Right lobe of liver (tissue), 6 donors: ENCODE measurements at regions not wholly inside any gene's neighbourhood (a gene's known extent, or its start where the extent isn't known, plus 50 kb on each side); places are given as distances from the start of the nearest gene placed in this dataset.

Experiments used
- ATAC-seq, 4 donors: fragments of 200-7000 bp; cut with Tn5 transposase; one replicate each; pipeline ENCODE4 v1.9.1; 2020; ENCODE audit warnings: mild to moderate bottlenecking in 4 of 4, moderate library complexity in 4 of 4
- DNase-seq, 3 donors: peaks; one replicate each; pipeline ENCODE4 v3.0.0-alpha.2; 2020
- H3K27ac ChIP-seq, 3 donors: fragments of 200-600 bp; one replicate each; pipeline ENCODE4 v1.8.0; 2022
- H3K27me3 ChIP-seq, 2 donors: fragments of 200-600 bp; one replicate each; pipeline ENCODE4 v1.8.0; 2022
- H3K36me3 ChIP-seq, 4 donors: fragments of 200-600 bp; sonication (generic) in 1 of 4; one replicate each; pipeline versions ENCODE4 v1.5.1 to v1.8.0; 2017 to 2022; ENCODE audit warnings: control low read depth in 1 of 4
- H3K4me1 ChIP-seq, 4 donors: fragments of 200-600 bp; sonication (generic) in 1 of 4; one replicate each; pipeline versions ENCODE4 v1.5.1 to v1.8.0; 2017 to 2022; ENCODE audit warnings: control low read depth in 1 of 4
- H3K4me3 ChIP-seq, 3 donors: fragments of 200-600 bp; one replicate each; pipeline ENCODE4 v1.8.0; 2022
- H3K9me3 ChIP-seq, 4 donors: fragments of 200-600 bp; sonication (generic) in 1 of 4; one replicate each; pipeline versions ENCODE4 v1.5.1 to v1.8.0; 2017 to 2022; ENCODE audit warnings: control low read depth in 1 of 4
- CTCF ChIP-seq, 4 donors: fragments of 200-600 bp in 3 of 4; fragments of 450-650 bp in 1 of 4; IDR thresholded peaks; one replicate each; pipeline versions ENCODE4 v1.5.1 to v1.8.0; 2016 to 2022; ENCODE audit warnings: antibody characterized with exemption in 4 of 4, mild to moderate bottlenecking in 2 of 4
- POLR2A ChIP-seq: fragments of 450-650 bp; IDR thresholded peaks from one replicate; pipeline ENCODE4 v1.6.1; 2017; ENCODE audit warnings: antibody characterized with exemption, mild to moderate bottlenecking
- WGBS: methylation state at CpG from one replicate; pipeline ENCODE4 v1.1.6; 2018; ENCODE audit warnings: low coverage, low lambda C conversion rate; ENCODE audit not compliant: insufficient coverage; ENCODE audit errors: missing lambda C conversion rate; 5-methylcytosine and 5-hydroxymethylcytosine counted together
- intact Hi-C, 2 donors: fragments of 100-400 bp; cut with DNase I; formaldehyde crosslinking; loops; one replicate each; pipeline versions ENCODE4 v1.11.2 to v1.14.1; 2022
- donor health status: DM: no; HTN: yes; CAD: no.
- donor health status: DM: no; HTN: no; CAD: no.
- donor health status: DM: no; HTN: no; CAD: no.
- donor health status: DM: no; HTN: yes; CAD: no.
- donor health status: DM: no; HTN: yes; CAD: no.

GRCh38 chr13:77431449-77431848, 104.1 kb upstream of the SCEL start:
- no peak for TF ChIP-seq POLR2A
- TF ChIP-seq CTCF (IDR thresholded peaks at IDR 0.05): no peak
- no peaks in the 10 kb centered on the region for H3K36me3 ChIP-seq
- no peak overlapping the region for H3K27ac ChIP-seq
- ATAC-seq: no peak
- intact Hi-C loops: no loop called here
- no peak overlapping the region for H3K4me3 ChIP-seq
- no peaks in the 10 kb centered on the region for H3K9me3 ChIP-seq
- peaks cover 0 to 16% (median 6%) of the 10 kb centered on the region in 4 donors for H3K4me1 ChIP-seq
- no peak for DNase-seq
- no peaks in the 10 kb centered on the region for H3K27me3 ChIP-seq

DNA sequence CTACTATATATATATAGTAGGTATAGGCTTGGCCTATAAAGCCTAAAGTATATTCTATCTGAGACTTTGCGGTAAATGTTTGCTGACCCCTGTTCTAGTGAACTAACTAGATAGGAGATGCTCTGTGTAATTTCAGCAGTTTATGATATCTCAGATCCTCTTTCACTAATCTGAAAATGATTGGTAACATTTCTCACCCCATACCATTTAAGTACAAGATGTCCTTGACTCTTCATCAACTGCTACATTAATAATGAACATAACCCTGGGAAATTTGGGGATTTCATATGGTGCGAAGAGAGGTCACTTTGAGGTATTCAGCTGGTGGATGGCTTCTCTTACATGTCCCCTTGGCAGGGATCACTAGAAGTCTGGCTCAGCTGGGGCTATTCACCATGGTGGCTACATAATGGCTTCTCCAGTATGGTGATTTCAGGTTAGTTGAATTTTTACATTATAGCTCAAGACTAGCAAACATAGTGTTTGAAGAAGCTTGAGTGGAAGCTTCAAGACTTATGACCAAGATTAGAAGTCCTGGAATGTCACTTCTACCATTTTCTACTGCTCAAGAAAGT, 103.6 kb upstream of the MYCBP2 start:
- no peak for ATAC-seq
- Histone ChIP-seq H3K27me3 (no peaks in the 10 kb centered on the region), H3K27ac (no peak overlapping the region), H3K4me1 (peaks cover 0 to 16% (median 6%) of the 10 kb centered on the region in 4 donors), H3K9me3 (no peaks in the 10 kb centered on the region), H3K36me3 (no peaks in the 10 kb centered on the region), H3K4me3 (no peak overlapping the region)
- TF ChIP-seq POLR2A (no peak), CTCF (IDR thresholded peaks at IDR 0.05) (no peak)
- WGBS: 100% methylated on average over 2 of the region's 2 CpGs
- intact Hi-C loops: no loop called here
- DNase-seq: no peak

GRCh38 chr13:77429320-77430142, 102.6 kb upstream of the MYCBP2 start:
- Histone ChIP-seq H3K4me1 (peaks cover 0 to 11% (median 4%) of the 10 kb centered on the region in 4 donors), H3K36me3 (no peaks in the 10 kb centered on the region), H3K9me3 (no peaks in the 10 kb centered on the region), H3K27me3 (no peaks in the 10 kb centered on the region), H3K27ac (no peak overlapping the region), H3K4me3 (no peak overlapping the region)
- intact Hi-C loops: no loop called here
- WGBS: 70% methylated on average over 8 of the region's 8 CpGs
- DNase-seq (no peak), ATAC-seq (peak in 1 of 4 donors; percentile 12)
- TF ChIP-seq CTCF (IDR thresholded peaks at IDR 0.05): no peak
- TF ChIP-seq POLR2A: no peak

GRCh38 chr13:77425705-77426104, 98.8 kb upstream of the MYCBP2 start:
- ATAC-seq (peak in 3 of 4 donors; percentile 42 to 65 (median 51)), DNase-seq (no peak)
- Histone ChIP-seq H3K27me3 (no peaks in the 10 kb centered on the region), H3K27ac (no peak overlapping the region), H3K36me3 (no peaks in the 10 kb centered on the region), H3K4me1 (no peaks in the 10 kb centered on the region), H3K4me3 (no peak overlapping the region), H3K9me3 (no peaks in the 10 kb centered on the region)
- TF ChIP-seq POLR2A (no peak), CTCF (IDR thresholded peaks at IDR 0.05) (peak in 1 of 4 donors; percentile 14)
- intact Hi-C loops: no loop called here
- WGBS: 57% methylated on average over 5 of the region's 5 CpGs
